ENCODE measurements at regions not wholly inside any gene's neighbourhood (a gene's known extent, or its start where the extent isn't known, plus 50 kb on each side); places are given as distances from the start of the nearest gene placed in this dataset.

GRCh38 chr4:20490734-20491133, 209.5 kb upstream of the PACRGL start:
- TF ChIP-seq CTCF (IDR thresholded peaks at IDR 0.05; ENCODE audit: low read length) = no peak
- no peak for TF ChIP-seq EZH2 (IDR thresholded peaks at IDR 0.05; ENCODE audit: borderline replicate concordance, low read length)

All from OCI-LY1 (cell line).